Panc1 (cell line): ENCODE measurements at regions not wholly inside any gene's neighbourhood (a gene's known extent, or its start where the extent isn't known, plus 50 kb on each side); places are given as distances from the start of the nearest gene placed in this dataset.

Experiments
- ATAC-seq: fragments of 200-7000 bp; cut with Tn5 transposase; 2 replicates; pipeline ENCODE4 v1.9.1; 2020; ENCODE audit warnings: mild to moderate bottlenecking, moderate library complexity
- BruUV-seq: library from RNA; stranded (reverse); fragments of 400-500 nt; replicated peaks from 2 replicates; lab custom pipeline; 2021; lab: Mats Ljungman, UMichigan
- CTCF ChIA-PET: fragments of 300-600 bp; sonication (Branson Sonifier 250); formaldehyde crosslinking; loops from one replicate; lab custom pipeline; 2022; ENCODE audit warnings: antibody characterized with exemption; lab: Charles Lee
- POLR2A ChIA-PET: fragments of 300-600 bp; sonication (Branson Sonifier 250); formaldehyde crosslinking; loops from one replicate; lab custom pipeline; 2022; ENCODE audit warnings: antibody characterized with exemption; lab: Charles Lee
- DNase-seq: peaks from one replicate; pipeline ENCODE4 v3.0.0-alpha.2; 2010; ENCODE audit warnings: low read depth, low spot score
- H3K27ac ChIP-seq: 2 replicates; pipeline ENCODE4 v1.5.1; 2011; ENCODE audit warnings: mild to moderate bottlenecking, low read length, inconsistent platforms
- H3K27me3 ChIP-seq: fragments of 200-500 bp; sonication (Bioruptor generic); 2 replicates; pipeline ENCODE4 v1.6.0; 2014; ENCODE audit warnings: low read length, inconsistent platforms; ENCODE audit not compliant: control insufficient read depth, insufficient read depth
- H3K36me3 ChIP-seq: fragments of 200-500 bp; sonication (Bioruptor generic); 2 replicates; pipeline ENCODE4 v1.5.1; 2014; ENCODE audit warnings: inconsistent platforms, mild to moderate bottlenecking, low read length, moderate library complexity; ENCODE audit not compliant: control insufficient read depth, insufficient read depth
- H3K4me1 ChIP-seq: 2 replicates; pipeline ENCODE4 v1.5.1; 2011; ENCODE audit warnings: inconsistent platforms, mild to moderate bottlenecking, low read length, moderate library complexity; ENCODE audit not compliant: control insufficient read depth, insufficient read depth
- H3K4me3 ChIP-seq, 2 experiments: 2 replicates each; pipeline ENCODE4 v1.5.1; 2011 to 2012; ENCODE audit warnings: low read depth in 2 of 2, low read length in 2 of 2, mild to moderate bottlenecking in 2 of 2, inconsistent platforms in 1 of 2, moderate library complexity in 1 of 2
- H3K9me3 ChIP-seq: fragments of 200-500 bp; sonication (Bioruptor generic); 2 replicates; pipeline ENCODE4 v1.5.1; 2014; ENCODE audit warnings: low read depth, mild to moderate bottlenecking, inconsistent platforms, low read length, moderate library complexity; ENCODE audit not compliant: control insufficient read depth, insufficient read depth
- POLR2AphosphoS5 ChIP-seq: IDR thresholded peaks from 2 replicates; pipeline ENCODE4 v1.6.1; 2012; ENCODE audit warnings: mild to moderate bottlenecking, low read depth, low read length, moderate library complexity
- SIN3A ChIP-seq: IDR thresholded peaks from 2 replicates; pipeline ENCODE4 v1.6.1; 2012; ENCODE audit warnings: low read depth, mild to moderate bottlenecking, low read length, moderate library complexity, borderline replicate concordance; ENCODE audit not compliant: insufficient read depth
- TCF7L2 ChIP-seq: IDR thresholded peaks from 2 replicates; pipeline ENCODE4 v1.6.1; 2011; ENCODE audit warnings: mild to moderate bottlenecking, low read depth, low read length, inconsistent platforms
- in situ Hi-C: cut with HindIII; loops from 2 replicates; pipeline ENCODE4 v1.10.0; 2016; ENCODE audit warnings: low sequenced_read_pairs, low pct_unique_long_range_greater_than_20kb
- intact Hi-C: fragments of 100-400 bp; cut with micrococcal nuclease; formaldehyde crosslinking; loops from one replicate; pipeline ENCODE4 v1.10.0; 2022; ENCODE audit not compliant: unreplicated experiment
- TF ChIP-seq, protein P1 (sequence below), 2 experiments: IDR thresholded peaks; 2 replicates each; pipeline ENCODE4 v1.6.1; 2011 to 2012; ENCODE audit warnings: low read depth in 2 of 2, control low read depth in 1 of 2, low read length in 1 of 2, mild to moderate bottlenecking in 1 of 2, moderate library complexity in 1 of 2; ENCODE audit not compliant: insufficient read depth in 1 of 2
- TF ChIP-seq, protein P2 (sequence below): fragments of 450-650 bp; IDR thresholded peaks from 2 replicates; pipeline ENCODE4 v1.5.1; 2017; ENCODE audit warnings: mild to moderate bottlenecking

DNA sequence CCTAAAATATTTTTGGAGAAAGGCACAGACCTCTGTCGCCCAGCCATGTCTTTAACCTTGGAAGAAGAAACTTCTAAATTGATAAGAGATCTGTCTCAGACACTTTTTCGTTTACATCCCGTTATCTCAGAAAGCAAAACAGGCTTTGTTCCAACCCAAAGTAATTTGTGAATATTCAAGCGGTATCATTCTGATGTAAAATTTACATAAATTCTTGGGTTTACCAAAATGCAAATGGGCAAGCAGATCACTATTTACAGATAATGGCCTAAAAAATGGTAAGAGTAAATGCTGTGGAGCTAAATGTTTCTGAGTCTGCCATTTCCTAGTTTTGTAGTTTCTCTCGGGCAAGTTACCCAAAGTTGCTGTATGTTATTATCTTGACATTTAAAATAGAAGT is 101.9 kb upstream of the VPREB1 start:
- intact Hi-C loops (no loop called here), in situ Hi-C loops (no loop called here)
- H3K36me3 ChIP-seq: no peaks in the 10 kb centered on the region
- POLR2A ChIA-PET: no interaction called here
- no peak overlapping the region for H3K4me3 ChIP-seq
- CTCF ChIA-PET: no interaction called here
- no peak for TF ChIP-seq POLR2AphosphoS5
- TF ChIP-seq SIN3A: no peak
- TF ChIP-seq, protein P1, sequence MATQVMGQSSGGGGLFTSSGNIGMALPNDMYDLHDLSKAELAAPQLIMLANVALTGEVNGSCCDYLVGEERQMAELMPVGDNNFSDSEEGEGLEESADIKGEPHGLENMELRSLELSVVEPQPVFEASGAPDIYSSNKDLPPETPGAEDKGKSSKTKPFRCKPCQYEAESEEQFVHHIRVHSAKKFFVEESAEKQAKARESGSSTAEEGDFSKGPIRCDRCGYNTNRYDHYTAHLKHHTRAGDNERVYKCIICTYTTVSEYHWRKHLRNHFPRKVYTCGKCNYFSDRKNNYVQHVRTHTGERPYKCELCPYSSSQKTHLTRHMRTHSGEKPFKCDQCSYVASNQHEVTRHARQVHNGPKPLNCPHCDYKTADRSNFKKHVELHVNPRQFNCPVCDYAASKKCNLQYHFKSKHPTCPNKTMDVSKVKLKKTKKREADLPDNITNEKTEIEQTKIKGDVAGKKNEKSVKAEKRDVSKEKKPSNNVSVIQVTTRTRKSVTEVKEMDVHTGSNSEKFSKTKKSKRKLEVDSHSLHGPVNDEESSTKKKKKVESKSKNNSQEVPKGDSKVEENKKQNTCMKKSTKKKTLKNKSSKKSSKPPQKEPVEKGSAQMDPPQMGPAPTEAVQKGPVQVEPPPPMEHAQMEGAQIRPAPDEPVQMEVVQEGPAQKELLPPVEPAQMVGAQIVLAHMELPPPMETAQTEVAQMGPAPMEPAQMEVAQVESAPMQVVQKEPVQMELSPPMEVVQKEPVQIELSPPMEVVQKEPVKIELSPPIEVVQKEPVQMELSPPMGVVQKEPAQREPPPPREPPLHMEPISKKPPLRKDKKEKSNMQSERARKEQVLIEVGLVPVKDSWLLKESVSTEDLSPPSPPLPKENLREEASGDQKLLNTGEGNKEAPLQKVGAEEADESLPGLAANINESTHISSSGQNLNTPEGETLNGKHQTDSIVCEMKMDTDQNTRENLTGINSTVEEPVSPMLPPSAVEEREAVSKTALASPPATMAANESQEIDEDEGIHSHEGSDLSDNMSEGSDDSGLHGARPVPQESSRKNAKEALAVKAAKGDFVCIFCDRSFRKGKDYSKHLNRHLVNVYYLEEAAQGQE (IDR thresholded peaks at IDR 0.05; ENCODE audit: insufficient read depth in 1 of 2, low read depth in 2 of 2, low read length in 1 of 2): no peak
- H3K27ac ChIP-seq: no peak overlapping the region
- ATAC-seq: no peak
- no peak for DNase-seq
- peaks cover 12% of the 10 kb centered on the region for H3K27me3 ChIP-seq
- no peaks in the 10 kb centered on the region for H3K9me3 ChIP-seq
- no peaks in the 10 kb centered on the region for H3K4me1 ChIP-seq
- no TSS peak for BruUV-seq

DNA sequence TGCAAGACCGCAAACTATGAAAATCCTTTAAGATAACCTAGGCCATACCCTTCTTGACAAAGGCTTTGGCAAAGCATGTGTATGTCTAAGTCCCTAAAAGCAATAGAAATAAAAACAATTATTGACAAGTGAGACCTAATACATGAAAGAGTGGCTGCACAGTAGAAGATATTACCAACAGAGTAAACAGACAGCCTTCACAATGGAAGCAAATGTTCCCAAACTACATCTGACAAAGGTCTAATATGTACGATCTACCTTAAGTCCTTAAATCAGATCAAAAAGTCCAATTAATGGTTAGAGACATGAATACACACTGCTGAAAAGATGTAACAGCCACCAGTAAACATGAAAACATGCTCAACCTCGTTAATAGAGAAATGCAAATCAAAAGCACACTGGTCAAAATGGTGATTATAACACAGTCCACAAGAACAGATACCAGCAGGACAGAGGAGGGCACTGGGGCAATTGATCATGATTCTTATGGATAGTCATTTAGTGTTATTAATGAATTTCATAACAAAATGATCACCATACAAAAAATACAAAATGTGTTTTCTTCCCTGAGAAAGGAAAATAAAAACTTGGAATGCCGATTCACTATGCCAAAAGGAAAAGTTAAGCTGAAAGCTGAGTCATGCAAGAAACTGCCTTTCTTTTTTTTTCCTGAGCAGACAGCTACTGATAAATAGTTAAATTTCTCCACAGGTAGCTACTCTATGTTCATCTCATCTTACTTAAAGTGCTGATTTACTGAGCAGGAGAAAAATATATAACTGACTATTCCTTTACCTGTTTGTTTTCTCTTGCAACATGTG is 102.6 kb upstream of the VPREB1 start:
- in situ Hi-C loops (no loop called here), intact Hi-C loops (no loop called here)
- no TSS peak for BruUV-seq
- Histone ChIP-seq H3K27me3 (peaks cover 12% of the 10 kb centered on the region), H3K9me3 (no peaks in the 10 kb centered on the region), H3K4me3 (no peak overlapping the region), H3K4me1 (no peaks in the 10 kb centered on the region), H3K27ac (no peak overlapping the region), H3K36me3 (no peaks in the 10 kb centered on the region)
- ATAC-seq: no peak
- DNase-seq: no peak
- TF ChIP-seq SIN3A (no peak), POLR2AphosphoS5 (no peak), TCF7L2 (no peak)
- TF ChIP-seq, protein P1 (IDR thresholded peaks at IDR 0.05; ENCODE audit: insufficient read depth in 1 of 2, low read depth in 2 of 2, low read length in 1 of 2): no peak
- TF ChIP-seq, protein P2, sequence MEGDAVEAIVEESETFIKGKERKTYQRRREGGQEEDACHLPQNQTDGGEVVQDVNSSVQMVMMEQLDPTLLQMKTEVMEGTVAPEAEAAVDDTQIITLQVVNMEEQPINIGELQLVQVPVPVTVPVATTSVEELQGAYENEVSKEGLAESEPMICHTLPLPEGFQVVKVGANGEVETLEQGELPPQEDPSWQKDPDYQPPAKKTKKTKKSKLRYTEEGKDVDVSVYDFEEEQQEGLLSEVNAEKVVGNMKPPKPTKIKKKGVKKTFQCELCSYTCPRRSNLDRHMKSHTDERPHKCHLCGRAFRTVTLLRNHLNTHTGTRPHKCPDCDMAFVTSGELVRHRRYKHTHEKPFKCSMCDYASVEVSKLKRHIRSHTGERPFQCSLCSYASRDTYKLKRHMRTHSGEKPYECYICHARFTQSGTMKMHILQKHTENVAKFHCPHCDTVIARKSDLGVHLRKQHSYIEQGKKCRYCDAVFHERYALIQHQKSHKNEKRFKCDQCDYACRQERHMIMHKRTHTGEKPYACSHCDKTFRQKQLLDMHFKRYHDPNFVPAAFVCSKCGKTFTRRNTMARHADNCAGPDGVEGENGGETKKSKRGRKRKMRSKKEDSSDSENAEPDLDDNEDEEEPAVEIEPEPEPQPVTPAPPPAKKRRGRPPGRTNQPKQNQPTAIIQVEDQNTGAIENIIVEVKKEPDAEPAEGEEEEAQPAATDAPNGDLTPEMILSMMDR: no peak
- ChIA-PET CTCF (no interaction called here), POLR2A (no interaction called here)
